ENCODE measurements at regions not wholly inside any gene's neighbourhood (a gene's known extent, or its start where the extent isn't known, plus 50 kb on each side); places are given as distances from the start of the nearest gene placed in this dataset.

GRCh38 chr6:120826253-120826652 is 508.0 kb downstream of the TBC1D32 start:
- Histone ChIP-seq H3K27ac (no peak overlapping the region), H2AFZ (ENCODE audit: low read depth) (no peak overlapping the region), H3K4me2 (no peak overlapping the region), H3K9ac (no peak overlapping the region), H4K20me1 (ENCODE audit: insufficient read depth) (no peaks in the 10 kb centered on the region), H3K4me1 (ENCODE audit: low read depth, poor library complexity, severe bottlenecking) (no peaks in the 10 kb centered on the region), H3K27me3 (ENCODE audit: insufficient read depth, low read depth) (no peaks in the 10 kb centered on the region), H3K79me2 (ENCODE audit: insufficient read depth, low read depth) (no peaks in the 10 kb centered on the region), H3K4me3 (IDR thresholded peaks at IDR 0.05; ENCODE audit: insufficient read depth, low read depth, low read length) (no peak overlapping the region), H3K36me3 (ENCODE audit: insufficient read depth) (no peaks in the 10 kb centered on the region)
- TF ChIP-seq, protein P1, sequence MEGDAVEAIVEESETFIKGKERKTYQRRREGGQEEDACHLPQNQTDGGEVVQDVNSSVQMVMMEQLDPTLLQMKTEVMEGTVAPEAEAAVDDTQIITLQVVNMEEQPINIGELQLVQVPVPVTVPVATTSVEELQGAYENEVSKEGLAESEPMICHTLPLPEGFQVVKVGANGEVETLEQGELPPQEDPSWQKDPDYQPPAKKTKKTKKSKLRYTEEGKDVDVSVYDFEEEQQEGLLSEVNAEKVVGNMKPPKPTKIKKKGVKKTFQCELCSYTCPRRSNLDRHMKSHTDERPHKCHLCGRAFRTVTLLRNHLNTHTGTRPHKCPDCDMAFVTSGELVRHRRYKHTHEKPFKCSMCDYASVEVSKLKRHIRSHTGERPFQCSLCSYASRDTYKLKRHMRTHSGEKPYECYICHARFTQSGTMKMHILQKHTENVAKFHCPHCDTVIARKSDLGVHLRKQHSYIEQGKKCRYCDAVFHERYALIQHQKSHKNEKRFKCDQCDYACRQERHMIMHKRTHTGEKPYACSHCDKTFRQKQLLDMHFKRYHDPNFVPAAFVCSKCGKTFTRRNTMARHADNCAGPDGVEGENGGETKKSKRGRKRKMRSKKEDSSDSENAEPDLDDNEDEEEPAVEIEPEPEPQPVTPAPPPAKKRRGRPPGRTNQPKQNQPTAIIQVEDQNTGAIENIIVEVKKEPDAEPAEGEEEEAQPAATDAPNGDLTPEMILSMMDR (conservative IDR thresholded peaks at IDR 0.05; ENCODE audit: low read depth, low read length): peak; percentile 50

- H3K27ac ChIP-seq: no peak overlapping the region
- no peak overlapping the region for H3K4me3 ChIP-seq (IDR thresholded peaks at IDR 0.05; ENCODE audit: insufficient read depth, low read depth, low read length)
- H3K27me3 ChIP-seq (ENCODE audit: insufficient read depth, low read depth): no peaks in the 10 kb centered on the region
- no peaks in the 10 kb centered on the region for H3K36me3 ChIP-seq (ENCODE audit: insufficient read depth)
- no peaks in the 10 kb centered on the region for H3K4me1 ChIP-seq (ENCODE audit: low read depth, poor library complexity, severe bottlenecking)
- no peak overlapping the region for H3K9ac ChIP-seq
- TF ChIP-seq, protein P1 (conservative IDR thresholded peaks at IDR 0.05; ENCODE audit: low read depth, low read length): no peak
- H3K4me2 ChIP-seq: no peak overlapping the region
- no peaks in the 10 kb centered on the region for H4K20me1 ChIP-seq (ENCODE audit: insufficient read depth)
- no peaks in the 10 kb centered on the region for H3K79me2 ChIP-seq (ENCODE audit: insufficient read depth, low read depth)
- no peak overlapping the region for H2AFZ ChIP-seq (ENCODE audit: low read depth)
Measured at GRCh38 chr6:120816794-120817193, 517.5 kb downstream of the TBC1D32 start.

DNA sequence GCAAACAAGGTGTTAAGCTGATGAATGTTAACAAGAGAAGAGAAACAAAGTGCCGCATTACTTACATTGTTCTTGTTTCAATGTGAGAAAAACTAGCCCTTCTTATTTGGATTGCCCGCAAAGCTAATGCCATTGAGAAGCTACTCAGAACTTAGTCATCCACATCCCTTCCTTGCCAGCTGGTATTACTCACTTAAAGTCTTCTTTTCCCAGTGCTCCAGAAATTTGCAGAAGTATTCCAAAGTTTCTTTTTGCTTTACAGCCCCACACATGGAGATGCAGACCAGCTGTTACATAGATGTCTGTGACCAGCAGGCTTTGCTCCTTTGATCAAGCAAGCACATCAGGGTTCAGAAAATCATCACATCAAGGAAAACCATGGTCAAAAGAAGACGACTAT is 529.0 kb downstream of the TBC1D32 start:
- H3K36me3 ChIP-seq (ENCODE audit: insufficient read depth): no peaks in the 10 kb centered on the region
- H2AFZ ChIP-seq (ENCODE audit: low read depth): no peak overlapping the region
- H3K9ac ChIP-seq: no peak overlapping the region
- TF ChIP-seq, protein P1 (conservative IDR thresholded peaks at IDR 0.05; ENCODE audit: low read depth, low read length): no peak
- H3K4me2 ChIP-seq: no peak overlapping the region
- H3K27ac ChIP-seq: no peak overlapping the region
- H3K4me1 ChIP-seq (ENCODE audit: low read depth, poor library complexity, severe bottlenecking): no peaks in the 10 kb centered on the region
- no peaks in the 10 kb centered on the region for H3K79me2 ChIP-seq (ENCODE audit: insufficient read depth, low read depth)
- no peak overlapping the region for H3K4me3 ChIP-seq (IDR thresholded peaks at IDR 0.05; ENCODE audit: insufficient read depth, low read depth, low read length)
- H3K27me3 ChIP-seq (ENCODE audit: insufficient read depth, low read depth): no peaks in the 10 kb centered on the region
- no peaks in the 10 kb centered on the region for H4K20me1 ChIP-seq (ENCODE audit: insufficient read depth)

- Histone ChIP-seq H2AFZ (ENCODE audit: low read depth) (no peak overlapping the region), H3K4me2 (no peak overlapping the region), H3K4me3 (IDR thresholded peaks at IDR 0.05; ENCODE audit: insufficient read depth, low read depth, low read length) (no peak overlapping the region), H3K79me2 (ENCODE audit: insufficient read depth, low read depth) (no peaks in the 10 kb centered on the region), H4K20me1 (ENCODE audit: insufficient read depth) (no peaks in the 10 kb centered on the region), H3K27me3 (ENCODE audit: insufficient read depth, low read depth) (no peaks in the 10 kb centered on the region), H3K9ac (no peak overlapping the region), H3K36me3 (ENCODE audit: insufficient read depth) (no peaks in the 10 kb centered on the region), H3K27ac (no peak overlapping the region), H3K4me1 (ENCODE audit: low read depth, poor library complexity, severe bottlenecking) (no peaks in the 10 kb centered on the region)
- TF ChIP-seq, protein P1 (conservative IDR thresholded peaks at IDR 0.05; ENCODE audit: low read depth, low read length): no peak
Measured at GRCh38 chr6:120804612-120805011, 529.7 kb downstream of the TBC1D32 start.

Data from KMS-11 (cell line).